Adrenal gland (tissue), 5 donors: ENCODE measurements at regions not wholly inside any gene's neighbourhood (a gene's known extent, or its start where the extent isn't known, plus 50 kb on each side); places are given as distances from the start of the nearest gene placed in this dataset.
"Not testable (repeated sequence)": the region's sequence is repeated elsewhere in the genome, so short reads cannot be mapped to it uniquely, and the experiment has no call there.

Source experiments
- CTCF ChIP-seq, 6 experiments: fragments of 450-650 bp in 4 of 6; fragments of 200-600 bp in 2 of 6; sonication (generic) in 1 of 6; IDR thresholded peaks; 1 replicate in 5 of 6; 2 replicates in 1 of 6; pipeline versions ENCODE4 v1.5.1 to v1.8.0; 2016 to 2021; ENCODE audit warnings: antibody characterized with exemption in 6 of 6, mild to moderate bottlenecking in 2 of 6, moderate library complexity in 1 of 6
- POLR2A ChIP-seq, 2 donors: fragments of 450-650 bp; IDR thresholded peaks; one replicate each; pipeline ENCODE4 v1.6.1; 2017; ENCODE audit warnings: antibody characterized with exemption in 2 of 2, mild to moderate bottlenecking in 2 of 2, moderate library complexity in 1 of 2
- donor health status: DM: no; HTN: no; CAD: no.

- not testable (repeated sequence) for TF ChIP-seq CTCF, POLR2A (IDR thresholded peaks at IDR 0.05)
Observed at GRCh38 chr18:8935346-8935745, 167.2 kb upstream of the NDUFV2 start.
